ENCODE measurements at regions not wholly inside any gene's neighbourhood (a gene's known extent, or its start where the extent isn't known, plus 50 kb on each side); places are given as distances from the start of the nearest gene placed in this dataset.
A peak's percentile ranks its signal among the peaks of the same experiment; 100 is the strongest.
"Not testable (repeated sequence)": the region's sequence is repeated elsewhere in the genome, so short reads cannot be mapped to it uniquely, and the experiment has no call there.

DNA sequence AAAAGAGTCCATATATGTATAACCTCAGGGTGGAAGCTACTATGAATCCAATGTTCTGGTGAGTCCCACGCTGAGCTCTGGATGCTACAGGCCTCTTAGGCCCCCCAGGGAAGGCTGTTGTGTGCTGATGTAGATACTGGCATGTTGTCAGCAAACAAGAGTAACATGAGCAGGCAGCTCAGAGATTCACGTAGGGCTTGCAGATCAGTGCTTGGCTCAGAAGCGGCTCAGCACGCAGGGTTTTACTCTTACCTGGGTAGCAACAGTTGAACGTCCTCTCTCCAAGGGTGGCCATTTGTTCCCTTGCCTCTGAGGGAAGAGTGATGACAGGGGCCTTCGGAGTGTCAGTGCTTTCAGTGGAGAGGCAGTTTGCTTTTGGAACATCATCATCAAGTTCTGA is 93.4 kb downstream of the ZFP64 start:
- no peak for DNase-seq

DNA sequence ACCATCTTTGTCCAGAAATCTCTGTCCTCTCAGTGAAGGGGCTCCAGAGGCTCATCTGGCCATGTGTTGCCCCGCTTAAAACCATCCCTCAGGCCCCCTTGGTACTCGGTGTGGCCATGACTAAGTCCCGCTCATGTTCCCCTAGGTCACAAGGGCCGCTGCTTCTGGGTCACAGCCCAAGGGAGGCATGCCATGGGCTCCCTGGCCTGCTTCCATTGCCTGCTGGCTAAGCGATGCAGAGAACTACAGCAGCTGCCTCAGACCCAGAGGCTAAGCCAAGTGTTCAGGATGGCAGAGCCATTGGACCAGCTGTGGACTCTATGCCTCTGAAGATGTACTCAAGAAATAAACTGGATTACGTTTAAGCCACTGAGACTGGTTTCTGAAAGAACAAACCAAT is 95.5 kb downstream of the ZFP64 start:
- no peak for DNase-seq

DNA sequence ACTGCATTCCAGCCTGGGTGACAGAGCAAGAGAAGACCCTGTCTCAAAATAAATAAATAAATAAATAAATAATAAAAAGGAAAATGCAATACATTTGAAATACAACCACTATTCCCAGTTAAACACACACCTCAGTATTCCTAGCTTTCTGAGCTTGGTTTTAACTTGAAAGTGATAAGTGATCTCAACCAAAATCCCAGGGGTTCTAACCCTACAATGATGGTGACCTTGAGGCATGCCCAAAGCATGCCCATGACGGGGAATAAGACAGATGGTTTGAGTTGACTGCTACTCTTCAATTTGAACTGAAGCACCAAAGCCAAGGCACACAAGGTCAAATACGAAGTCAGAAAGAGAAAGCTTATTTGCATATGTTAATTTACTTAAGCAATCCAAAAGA is 96.9 kb downstream of the ZFP64 start:
- DNase-seq, result no peak

DNA sequence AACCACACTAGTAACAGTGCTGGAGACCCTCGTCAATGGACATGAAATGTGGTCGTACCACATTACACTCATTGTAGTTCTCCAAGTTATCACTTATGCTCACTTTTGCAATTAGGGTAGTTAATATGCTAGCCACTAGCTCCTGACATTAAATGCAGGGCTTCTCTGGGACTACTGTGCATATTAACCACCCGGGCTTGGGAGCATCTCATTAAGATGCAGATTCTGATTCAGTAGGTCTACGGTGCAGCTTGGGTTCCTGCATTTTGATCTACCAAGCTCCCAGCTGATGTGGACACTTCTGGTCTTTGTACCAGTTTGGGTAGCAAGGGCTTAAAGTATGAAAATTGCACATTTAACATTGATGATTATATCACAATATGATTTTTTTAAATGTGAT is 98.0 kb downstream of the ZFP64 start:
- no peak for DNase-seq

DNA sequence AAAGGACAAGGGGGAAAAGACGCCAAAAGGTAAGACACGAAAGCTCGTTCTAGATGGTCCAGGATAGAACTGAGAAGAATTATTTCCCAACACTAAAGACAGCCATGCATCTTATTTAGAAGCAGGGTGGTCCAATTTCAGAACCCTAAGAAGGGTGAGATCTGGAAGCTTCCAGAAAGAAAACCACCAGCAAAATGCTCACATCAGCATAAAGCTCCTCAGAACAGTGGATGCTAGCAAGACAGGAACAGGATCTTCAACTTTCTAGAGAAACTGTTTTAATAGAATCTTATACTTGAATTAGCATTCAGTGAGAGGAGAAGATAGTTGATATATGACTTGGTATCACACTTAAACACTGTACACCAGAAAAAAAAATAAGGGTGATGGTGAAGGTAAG is 101.5 kb downstream of the ZFP64 start:
- no peak for DNase-seq

DNA sequence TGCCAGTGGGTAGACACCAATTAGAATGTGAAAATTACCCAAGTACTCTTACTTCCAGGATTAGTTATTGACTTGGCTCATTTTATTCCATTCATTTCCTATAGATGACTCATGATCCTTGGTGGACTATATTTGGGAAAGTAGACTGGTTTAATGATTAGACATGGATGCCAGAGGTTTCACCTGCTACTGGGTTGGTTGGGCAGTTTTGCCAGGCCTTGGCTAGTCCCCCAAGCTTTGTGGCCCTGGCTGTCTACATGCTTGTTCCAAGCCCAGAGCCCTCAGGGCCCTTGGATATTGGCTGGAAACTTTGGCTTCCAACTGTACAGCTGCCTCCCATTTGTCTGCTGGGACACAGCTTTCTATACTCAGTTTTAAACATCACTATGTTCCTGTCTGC is 104.1 kb downstream of the ZFP64 start:
- no peak for DNase-seq

DNA sequence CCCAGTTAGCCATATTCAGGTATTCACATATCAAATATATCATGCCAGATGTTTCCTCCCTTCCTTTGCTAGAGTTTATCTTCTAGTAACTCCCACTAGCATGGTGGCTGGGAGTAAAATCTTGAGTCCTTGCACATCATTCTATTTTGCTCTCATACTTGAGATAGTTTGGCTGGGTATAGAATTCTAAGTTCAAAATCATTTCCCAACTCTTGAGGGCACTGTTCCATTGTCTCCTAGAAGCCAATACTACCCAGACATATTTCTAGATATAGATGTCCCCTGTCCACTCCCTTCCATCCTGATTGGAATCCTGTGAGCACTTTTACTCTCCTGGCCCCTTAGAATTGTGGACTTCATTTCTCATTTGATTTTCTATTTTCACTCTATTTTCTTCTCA is 104.7 kb downstream of the ZFP64 start:
- no peak for DNase-seq

DNA sequence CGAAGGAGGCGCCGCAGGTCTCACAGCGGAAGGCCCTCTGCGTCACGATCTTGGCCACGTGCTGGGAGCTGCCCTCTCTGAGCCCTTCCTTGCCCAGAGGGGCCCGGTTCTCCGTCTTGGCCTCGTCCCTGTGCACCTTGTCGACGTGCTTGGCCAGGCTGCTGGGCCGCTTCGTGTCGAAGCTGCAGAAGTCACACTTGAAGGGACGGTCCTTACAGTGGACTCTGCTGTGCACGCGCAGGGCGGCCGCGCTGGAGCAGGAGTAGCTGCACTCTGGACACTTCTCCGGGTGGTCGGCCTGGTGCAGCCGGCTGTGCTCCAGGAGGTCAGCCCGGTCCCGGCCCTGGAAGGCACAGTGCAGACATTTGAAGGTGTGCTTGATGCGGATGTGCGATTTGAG is 106.9 kb downstream of the ZFP64 start:
- no peak for DNase-seq

DNA sequence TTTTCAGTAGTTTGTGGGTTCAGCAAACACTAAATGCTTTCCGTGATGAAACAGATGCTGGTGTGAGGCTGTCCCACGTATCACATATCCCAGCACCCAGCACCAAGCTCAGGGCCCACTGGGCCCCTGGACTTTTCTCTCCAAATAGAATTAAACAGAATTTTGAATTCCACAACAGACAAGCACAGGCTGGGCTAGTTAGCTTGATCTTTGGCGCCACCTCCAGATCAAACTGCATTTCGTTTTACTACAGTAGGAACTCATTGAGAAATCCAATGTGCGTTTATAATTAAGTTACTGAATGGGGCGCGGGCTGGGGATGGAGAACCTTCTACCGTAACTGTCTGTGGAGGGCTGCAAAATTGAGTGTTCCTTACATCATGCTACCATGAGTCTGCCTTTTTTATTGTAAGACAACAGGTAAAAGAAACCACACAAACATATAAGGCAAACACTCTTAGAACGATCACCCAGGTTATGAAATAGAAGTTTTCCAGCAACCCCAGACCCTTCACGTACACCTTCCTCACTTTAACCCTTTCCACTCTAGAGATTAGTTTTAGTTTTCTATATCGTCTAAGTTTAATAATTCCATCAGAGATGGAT is 107.8 kb downstream of the ZFP64 start:
- DNase-seq, result peak; percentile 24 to 47

DNA sequence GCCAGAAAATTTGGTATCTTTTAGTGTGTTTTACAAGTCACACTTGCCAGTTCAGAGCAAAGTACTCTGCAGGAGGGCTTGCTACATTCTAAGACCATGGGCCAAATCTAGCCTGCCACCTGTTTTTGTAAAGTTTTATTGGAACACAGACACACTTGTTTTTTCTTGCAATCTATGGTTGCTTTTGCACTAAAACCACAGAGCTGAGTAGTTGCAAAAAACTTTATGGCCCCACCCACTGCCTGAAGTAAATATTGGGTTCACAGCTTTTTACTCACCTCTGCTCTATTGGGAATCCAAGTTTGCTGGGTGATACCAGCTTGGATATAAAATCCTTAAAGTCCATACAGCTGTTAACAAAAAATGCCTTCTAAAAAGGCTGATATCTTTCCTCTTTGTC is 109.0 kb downstream of the ZFP64 start:
- no peak for DNase-seq

DNA sequence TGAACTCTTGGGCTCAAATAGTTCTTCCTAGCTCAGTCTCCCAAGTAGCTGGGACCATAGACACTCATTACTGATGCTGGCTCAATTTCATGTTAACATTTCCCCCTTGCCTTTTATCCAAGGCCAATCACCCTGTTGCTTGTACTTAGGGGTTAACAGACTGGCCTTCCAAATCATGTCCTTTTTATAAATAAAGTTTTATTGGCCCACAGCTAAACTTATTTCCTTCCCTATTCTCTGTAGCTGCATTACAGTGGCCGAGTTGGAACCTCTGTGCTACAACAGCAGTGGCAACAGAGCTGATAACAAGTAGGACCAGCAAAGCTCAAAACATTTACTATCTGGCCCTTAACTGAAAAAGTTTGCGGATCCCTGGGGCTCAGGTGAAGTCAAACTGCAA is 109.8 kb downstream of the ZFP64 start:
- no peak for DNase-seq

DNA sequence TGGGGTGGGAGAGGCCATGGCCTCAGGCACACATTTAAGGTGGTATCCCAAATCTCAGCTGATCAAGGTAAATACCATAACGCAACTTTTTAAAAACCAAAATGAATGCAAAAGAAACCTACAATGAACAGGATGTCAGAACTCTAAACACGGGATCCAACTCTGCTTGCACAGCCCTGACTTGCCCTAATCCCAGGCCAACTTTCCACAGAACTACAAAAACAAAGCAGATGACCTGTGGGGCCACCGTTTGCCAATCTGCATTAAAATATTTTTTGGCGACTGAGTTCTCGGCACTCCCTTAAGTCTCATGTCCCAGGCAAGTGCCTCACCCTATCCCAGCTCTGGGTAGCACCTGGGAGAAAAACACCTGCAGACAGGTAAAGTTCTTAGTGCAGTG is 110.5 kb downstream of the ZFP64 start:
- DNase-seq, result no peak

DNA sequence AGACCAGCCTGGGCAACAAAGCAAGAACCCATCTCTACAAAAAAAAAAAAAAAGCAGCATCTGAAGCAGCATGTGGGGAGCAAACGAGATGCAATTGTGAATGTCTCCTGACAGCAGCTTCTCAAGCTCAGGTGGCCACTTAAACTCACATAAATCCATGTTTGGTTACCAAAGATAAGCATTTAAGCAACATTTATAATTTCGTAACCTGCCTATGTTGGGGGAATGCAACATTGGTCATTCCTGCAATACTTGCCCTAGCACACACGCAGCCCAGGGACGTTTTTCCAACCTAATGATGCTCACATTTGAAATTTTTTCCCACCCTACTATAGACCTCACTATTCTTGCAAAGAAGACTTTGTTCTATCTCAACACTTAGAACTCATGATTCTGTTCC is 113.3 kb downstream of the ZFP64 start:
- no peak for DNase-seq

DNA sequence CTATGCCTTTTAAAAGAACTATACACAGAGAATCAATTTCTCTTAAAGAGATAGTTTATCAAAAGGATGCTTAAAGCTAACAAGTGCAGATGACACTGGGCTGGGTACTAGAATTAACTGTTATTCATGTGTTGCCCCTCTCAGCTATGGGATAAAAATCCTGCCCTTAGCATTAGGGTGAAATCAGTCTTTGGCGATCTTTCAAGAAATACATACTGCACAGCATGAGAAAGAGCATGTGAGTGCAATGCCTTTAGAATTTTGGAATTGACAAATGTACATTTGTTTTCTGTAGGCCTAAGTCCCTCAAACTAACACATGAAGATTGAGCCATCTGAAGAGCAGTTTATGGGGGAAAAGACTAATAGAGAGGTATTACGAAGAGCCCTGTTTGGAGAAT is 115.4 kb downstream of the ZFP64 start:
- DNase-seq, result no peak

DNA sequence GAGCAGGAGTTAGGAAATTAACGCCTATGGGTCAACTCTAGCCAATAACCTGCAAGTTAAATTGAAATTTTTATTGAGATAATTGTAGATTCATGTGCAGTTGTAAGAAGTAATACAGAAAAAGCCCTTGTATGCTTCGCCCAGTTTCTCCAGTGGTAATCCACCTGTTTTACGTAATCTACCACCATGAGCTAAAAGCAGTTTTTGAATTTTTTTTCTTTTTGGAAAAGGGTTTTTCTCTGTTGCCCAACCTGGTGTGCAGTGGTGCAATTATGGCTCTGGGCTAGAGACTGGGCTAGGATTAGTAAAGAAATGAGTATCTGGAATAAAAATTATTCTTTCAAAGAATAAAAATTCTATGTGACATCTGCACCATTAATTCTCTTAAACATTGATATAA is 116.2 kb downstream of the ZFP64 start:
- DNase-seq, result no peak

DNA sequence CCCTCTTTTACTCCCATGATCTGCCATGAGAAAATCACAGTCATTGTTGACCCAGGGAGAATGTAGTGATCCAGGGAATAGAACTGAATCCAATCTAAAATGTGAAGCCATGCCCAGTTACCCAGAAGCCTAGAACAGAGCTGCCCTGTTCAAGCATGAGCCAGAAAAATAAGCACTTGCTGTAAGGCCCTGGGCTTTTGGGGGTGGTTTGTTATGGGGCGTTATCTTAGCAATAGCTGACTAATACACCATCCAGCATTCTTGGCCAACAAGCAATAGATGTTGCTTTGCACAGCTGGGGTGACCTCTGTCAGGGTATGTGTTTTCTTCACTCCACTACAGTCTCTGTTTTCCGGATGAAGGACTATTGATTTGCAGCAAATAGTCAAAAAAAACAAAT is 120.4 kb downstream of the ZFP64 start:
- DNase-seq, result no peak

DNA sequence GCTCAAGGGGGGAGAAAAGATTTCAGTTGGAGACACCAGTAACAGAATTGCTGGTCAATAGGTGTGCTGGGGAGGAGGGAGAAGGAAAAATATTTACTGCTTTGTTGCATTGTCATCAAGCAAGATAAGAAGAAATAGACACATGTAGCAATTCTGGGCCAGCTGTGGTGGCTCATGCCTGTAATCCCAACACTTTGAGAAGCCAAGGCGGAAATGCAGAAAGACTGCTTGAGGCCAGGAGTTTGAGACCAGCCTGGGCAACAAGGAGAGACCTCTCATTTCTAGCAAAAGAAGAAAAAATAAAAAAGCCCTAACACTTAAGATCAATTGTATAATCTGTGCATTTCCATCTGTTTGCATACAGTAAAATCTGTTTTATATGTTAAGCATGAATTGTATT is 126.6 kb downstream of the ZFP64 start:
- no peak for DNase-seq

DNA sequence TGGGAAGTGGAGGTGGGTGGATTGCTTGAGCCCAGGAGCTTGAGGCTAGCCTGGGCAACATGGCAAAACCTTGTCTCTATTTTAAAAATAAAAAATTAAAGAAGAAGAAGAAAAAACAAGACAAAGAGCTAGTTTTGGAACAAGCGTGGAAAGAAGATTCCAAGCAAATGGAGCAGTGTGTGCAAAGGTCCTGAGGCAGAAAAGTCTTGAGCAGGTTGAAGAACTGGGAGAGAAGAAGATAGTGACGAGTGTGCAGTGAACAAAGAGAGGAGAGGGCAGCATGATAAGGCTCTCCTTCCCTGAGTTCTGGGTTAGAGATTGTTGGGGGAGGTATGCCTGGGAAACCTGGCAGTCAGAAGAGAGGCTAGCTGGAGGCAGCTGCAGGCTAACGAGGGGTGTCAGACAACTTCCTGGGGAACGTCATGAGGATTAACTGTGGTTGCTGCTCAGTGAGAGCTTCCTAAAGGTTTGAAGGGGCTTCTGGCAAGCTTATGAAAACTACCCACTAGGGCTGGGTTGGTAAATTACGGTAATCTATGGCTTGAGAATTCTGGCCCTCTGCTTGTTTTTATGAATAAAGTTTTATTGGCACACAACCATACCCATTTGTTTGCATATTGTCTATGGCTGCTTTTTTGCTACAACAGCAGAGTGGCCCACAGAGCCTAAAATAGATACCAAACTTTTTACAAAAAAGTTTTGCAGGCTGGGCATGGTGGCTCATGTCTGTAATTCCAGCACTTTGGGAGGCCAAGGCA is 128.9 kb downstream of the ZFP64 start:
- no peak for DNase-seq

DNA sequence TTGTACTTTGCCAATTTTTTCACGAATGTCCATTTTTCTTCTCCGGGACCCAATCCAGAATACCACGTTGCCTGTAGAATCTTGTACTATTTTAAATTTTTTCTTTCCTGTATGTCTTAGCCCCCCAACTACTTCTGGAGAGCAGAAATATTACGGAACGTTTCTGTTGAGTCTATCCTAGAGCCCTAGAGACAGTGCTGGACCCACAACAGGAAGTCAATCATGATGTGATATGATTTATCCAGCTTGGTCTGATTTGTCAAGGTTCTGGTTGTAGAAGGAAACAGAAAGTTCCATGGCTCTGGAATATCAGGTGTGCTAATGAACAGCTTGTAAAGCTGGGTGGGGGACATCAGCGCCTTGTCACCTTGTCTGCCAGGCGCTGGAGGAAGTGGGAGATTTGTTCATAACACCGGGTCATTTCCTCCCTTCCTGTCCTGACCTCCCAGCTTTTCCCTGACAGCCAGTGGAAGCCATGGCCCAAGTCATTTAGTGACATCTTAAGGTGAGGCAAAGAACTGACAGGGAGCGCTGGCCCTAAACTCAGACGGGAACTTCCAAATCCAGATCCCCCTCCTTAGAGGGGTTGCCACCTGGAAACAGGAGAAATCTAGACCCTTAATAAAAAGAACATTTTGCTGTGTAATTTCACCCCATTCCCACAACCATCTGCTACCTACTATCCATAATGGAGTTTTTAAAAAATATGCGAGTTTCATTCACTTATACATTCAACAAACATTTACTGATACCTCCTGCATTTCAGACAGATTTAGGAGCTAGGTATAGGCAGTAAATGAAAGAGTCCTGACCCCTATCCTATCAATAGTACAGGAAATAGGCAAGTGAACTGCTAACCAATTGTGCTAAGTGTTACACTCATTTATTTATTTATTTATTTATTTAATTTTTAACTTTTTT is 130.5 kb downstream of the ZFP64 start:
- DNase-seq, result no peak

DNA sequence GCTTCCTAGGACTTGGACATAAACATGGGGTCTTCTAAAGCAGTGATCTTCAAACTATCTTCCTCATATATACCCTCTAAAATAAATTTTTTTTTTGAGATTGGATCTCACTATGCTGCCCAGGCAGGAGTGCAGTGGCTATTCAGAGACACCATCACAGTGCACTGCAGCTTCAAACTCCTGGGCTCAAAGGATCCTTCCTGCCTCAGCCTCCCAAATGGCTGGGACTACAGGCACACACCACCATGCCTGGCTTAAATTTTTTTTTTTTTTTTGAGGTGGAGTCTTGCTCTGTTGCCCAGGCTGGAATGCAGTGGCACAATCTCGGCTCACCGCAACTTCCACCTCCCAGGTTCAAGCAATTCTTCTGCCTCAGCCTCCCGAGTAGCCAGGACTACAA is 134.4 kb downstream of the ZFP64 start:
- DNase-seq, result not testable (repeated sequence)

DNA sequence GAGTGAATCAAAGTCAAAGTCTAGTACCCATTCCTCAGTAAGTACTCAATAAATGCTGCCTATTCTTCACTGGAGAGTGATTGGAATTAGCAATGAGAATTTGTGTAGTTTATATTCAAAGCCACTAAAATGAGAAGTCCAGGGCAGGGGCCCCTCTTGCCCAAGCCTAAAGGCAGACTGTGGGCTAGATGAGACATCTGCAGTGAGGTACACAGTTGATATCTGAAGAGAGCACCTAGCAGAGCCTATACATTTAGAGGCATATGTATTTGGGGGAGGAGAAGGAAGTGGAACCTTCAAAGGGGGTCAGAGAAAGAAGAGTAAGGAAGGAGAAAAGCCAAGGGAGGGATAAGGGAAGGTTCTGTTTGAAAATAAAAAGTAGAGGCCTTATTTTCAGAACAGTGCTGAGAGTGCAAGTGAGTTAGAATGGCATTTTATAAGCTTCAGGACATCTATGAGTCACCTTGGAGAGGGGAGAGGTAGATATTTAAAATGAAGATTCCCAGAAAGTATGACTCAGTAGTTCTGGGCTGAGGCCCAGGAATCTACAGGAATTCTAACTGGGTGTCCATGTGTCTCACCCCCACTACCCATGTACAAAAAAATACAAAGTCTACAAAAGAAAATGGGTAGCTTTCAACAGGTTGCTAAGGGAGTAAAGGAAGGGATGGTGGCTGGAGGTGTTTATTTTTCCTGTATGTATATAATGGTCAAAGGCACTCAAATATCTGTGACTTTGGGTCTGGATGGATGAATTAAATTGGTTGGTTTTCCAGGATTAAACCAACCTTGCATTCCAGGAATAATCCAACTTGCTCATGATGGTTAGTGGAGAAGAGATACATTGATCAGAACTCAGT is 135.1 kb downstream of the ZFP64 start:
- no peak for DNase-seq

DNA sequence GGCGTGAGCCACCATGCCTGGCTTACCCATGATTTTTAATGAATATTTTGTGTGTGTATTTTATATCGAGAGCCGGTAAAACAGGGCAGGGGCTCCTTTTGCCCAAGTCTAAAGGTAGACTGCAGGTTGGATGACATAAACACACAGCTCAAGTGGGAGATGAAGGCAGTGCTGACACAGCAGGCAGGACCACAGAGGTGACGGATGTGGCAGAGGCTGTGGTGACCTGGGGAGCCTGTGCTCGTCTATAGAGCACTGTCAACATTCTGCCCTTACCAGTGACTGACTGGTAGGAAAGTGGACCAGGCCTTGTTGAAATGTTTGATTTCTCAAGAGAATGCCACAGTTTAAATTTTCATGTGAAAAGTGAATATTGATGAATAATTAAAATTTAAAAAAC is 137.5 kb downstream of the ZFP64 start:
- peak; percentile 8 to 17 for DNase-seq

Measured in CD4-positive, alpha-beta T cell treated with Interleukin-1 beta for 1 hour (primary cell).